ENCODE measurements at regions not wholly inside any gene's neighbourhood (a gene's known extent, or its start where the extent isn't known, plus 50 kb on each side); places are given as distances from the start of the nearest gene placed in this dataset.

DNA sequence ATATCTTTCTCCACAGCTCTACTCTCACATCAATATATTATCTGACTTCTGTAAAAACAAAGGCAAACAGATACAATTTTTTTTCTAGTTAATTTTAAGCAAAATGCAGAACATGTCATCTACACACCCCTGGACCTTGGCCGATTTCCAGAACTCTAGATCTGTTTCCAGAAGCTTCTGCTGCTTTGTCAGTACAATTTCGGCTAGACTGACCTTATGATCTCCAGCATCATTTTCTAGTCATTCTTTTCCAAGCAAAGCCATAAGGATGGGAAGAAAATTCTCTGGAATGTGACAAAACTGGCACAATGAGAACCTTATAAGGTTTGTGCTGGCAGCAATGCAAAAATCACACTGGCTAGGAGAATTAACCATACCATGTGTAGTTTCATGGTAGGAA is 132.8 kb upstream of the MPDZ start:
- TF ChIP-seq, protein P1, sequence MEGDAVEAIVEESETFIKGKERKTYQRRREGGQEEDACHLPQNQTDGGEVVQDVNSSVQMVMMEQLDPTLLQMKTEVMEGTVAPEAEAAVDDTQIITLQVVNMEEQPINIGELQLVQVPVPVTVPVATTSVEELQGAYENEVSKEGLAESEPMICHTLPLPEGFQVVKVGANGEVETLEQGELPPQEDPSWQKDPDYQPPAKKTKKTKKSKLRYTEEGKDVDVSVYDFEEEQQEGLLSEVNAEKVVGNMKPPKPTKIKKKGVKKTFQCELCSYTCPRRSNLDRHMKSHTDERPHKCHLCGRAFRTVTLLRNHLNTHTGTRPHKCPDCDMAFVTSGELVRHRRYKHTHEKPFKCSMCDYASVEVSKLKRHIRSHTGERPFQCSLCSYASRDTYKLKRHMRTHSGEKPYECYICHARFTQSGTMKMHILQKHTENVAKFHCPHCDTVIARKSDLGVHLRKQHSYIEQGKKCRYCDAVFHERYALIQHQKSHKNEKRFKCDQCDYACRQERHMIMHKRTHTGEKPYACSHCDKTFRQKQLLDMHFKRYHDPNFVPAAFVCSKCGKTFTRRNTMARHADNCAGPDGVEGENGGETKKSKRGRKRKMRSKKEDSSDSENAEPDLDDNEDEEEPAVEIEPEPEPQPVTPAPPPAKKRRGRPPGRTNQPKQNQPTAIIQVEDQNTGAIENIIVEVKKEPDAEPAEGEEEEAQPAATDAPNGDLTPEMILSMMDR (conservative IDR thresholded peaks at IDR 0.05; ENCODE audit: low read depth, low read length) = no peak
- TF ChIP-seq EZH2 (IDR thresholded peaks at IDR 0.05; ENCODE audit: borderline replicate concordance, low read depth, low read length, poor library complexity, severe bottlenecking) = no peak

All from A673 (cell line).